ENCODE measurements at regions not wholly inside any gene's neighbourhood (a gene's known extent, or its start where the extent isn't known, plus 50 kb on each side); places are given as distances from the start of the nearest gene placed in this dataset.
A peak's percentile ranks its signal among the peaks of the same experiment; 100 is the strongest.
"Not testable (repeated sequence)": the region's sequence is repeated elsewhere in the genome, so short reads cannot be mapped to it uniquely, and the experiment has no call there.

DNA sequence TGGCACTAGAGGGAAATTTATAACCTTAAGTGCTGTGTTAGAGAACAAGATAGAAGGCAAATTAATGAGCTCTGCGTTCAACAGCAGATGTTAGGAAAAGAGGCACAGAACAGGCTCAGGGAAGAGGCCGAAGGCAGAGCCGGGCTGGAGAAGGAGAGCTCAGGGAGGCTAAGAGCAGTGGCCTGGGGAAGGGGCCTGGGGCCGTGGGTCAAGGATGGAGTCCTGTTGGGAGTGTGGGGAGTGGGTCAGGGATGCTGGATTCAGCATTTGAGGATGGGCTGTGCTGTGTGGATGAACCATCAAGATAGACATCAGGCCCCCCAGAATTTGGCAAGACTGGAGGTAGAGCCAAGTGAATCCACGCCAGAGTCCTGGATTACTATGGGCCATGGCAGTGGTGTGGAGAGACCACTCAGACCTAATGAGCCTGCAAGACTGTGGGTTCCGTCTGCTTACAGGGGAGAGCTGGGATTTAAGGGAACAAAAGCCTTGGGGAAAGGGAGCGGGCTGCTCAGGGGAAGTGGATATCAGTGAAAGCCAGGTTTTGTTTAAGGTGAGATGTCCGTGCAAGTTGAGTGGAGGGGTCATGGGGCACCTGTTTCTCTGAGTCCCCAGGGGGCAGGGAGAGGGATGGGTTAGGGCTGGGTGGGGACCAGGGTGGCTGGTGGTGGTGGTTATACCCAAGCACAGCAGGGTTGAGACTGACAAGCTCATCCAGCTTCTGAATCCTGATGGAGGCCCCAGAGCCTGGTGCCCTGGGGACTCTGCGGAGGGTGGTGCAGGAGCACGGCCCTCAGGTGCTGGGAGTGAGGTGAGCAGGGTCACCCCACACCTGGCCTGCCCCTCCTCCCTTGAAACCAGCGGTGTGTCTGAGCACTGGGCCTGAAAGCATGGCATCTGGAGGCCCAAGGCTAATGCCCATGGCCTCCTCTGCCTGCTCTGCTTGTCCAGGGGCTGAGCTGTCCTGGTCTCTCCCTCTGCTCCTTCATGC lies 101.7 kb downstream of the BMS1 start:
- no peak for DNase-seq

- DNase-seq = no peak
These were observed 103.1 kb downstream of the BMS1 start for GRCh38 chr10:42885491-42886270.

GRCh38 chr10:42887734-42888503 lies 105.3 kb downstream of the BMS1 start:
- DNase-seq = no peak

- DNase-seq = no peak
These were observed 106.0 kb downstream of the BMS1 start for GRCh38 chr10:42888504-42889095.

DNA sequence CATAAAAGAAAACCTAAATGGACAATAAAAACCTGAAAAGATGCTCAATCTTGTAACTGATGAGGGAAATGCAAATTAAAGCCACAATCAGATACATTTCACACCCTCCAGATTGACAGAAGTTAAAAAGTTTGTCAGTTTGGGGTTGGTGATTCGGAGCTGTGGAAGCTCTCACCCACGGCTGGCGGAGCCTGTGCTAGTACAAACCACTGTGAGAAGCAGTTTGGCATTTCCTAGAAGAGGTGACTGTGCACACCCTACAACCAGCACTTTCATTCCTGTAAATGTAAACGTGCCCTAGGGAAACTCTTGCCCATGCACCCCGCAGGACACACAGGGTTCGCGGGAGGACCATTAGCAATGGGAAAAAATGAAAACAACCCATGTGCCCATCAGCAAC lies 114.1 kb downstream of the BMS1 start:
- no peak for DNase-seq

DNA sequence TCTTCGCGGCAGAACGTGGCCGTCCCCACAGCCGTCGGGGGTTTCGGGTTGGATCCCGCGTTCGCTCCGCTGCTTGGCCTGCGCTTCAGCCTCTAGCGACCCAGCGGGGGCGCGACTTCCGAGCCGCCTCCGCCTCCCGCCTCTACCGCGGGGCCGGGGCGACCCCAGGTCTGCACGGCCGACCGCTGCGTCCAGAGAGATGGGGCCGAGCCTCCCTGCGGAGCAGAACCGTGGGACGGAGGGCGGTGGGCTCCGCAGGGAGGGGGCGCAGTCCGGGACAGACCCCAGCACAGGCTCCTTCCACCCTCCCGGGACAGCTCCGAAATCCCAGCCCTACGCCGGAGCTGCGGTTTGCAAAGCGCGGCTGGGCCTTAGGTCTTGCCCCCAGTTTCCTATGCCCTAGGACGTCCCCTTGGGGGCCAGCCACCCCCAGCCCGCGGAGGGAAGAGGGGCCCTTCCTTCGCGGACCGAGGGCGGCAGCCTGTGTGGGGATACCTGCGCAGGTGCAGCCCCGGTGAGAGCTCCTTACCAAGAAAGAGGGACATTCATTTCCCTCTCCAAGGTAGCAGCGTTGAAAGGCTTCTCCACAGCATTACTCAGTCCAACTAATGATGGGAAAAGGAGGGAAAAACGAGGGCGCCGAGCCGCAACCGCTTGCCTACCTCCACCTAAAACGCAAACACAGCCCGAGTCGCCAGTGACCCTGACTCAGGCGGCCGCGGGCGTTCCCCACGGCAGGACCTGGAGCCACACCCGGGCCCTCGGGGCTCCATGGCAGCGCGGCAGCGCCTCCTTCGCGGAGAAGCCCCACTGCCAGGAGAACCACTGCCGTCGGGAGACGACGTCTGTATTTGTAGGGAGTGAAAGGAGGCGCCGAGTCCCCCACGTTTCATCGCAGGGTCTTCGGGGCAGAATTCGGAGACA lies 115.7 kb downstream of the BMS1 start:
- no peak for DNase-seq

DNA sequence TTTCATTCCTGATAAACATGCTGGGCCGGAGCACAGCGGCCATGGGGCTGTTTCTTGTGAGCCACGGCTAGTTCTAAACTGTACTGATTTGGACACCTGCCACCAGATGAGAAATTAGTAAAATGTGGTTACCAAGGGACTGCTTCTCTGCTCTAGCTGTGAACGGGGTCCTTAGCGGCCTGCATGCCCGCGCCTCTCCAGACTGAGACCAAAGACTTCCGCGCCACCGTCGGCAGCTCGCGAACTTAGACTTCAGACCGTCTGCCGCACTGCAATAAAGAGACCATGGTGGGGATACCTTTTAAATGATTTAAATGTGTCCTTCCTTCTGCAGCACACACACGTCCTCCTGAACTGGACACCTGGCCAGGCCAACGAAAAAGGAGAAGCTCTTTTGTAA lies 116.4 kb downstream of the BMS1 start:
- no peak for DNase-seq

DNA sequence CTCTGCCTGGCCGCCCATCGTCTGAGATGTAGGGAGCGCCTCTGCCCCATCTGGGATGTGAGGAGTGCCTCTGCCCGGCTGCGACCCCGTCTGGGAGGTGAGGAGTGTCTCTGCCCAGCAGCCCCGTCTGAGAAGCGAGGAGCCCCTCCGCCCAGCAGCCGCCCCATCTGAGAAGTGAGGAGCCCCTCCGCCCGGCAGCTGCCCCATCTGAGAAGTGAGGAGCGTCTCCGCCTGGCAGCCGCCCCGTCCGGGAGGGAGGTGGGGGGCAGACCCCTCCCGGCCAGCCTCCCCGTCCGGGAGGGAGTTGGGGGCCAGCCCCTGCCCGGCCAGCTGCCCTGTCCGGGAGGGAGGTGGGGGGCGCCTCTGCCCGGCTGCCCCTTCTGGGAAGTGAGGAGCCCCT lies 117.8 kb downstream of the BMS1 start:
- not testable (repeated sequence) for DNase-seq

DNA sequence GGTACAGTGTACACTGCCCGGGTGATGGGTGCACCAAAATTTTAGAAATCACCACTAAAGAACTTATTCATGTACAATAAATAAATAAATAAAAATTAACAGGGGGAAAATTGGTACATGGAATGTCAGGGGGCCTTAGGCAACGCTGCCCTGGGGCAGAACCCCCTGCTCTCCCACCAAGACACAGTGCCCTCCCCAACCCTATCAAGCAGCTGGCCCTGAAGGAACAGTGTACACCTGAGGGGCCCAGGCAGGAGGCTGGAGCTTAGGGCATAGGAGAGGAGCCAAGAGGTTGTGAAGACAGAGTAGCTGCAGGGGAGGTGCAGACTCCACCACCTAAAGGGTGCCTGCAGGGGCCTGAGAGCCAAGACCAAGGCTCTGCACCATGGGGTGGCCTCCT lies 128.8 kb downstream of the BMS1 start:
- DNase-seq = no peak

GRCh38 chr10:42916974-42917373 lies 134.4 kb downstream of the BMS1 start:
- no peak for DNase-seq

DNA sequence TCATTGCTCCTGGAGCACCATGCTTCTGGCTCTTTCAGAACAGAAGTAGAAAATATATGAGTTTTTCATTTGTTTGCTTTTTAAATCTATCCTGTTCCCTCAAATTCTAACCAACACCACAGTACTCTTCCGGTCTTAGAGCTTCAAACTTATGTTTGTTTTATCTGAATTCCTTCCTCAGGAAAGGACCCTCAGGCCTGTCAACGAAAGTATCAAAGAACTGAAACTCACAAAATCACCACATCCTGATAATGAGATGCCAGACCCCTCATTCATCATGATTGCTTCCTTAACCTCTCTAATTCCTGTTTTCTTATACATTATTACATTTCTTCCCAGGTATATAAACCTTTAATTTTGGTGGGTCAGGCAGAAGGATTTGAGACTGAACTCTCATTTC lies 135.2 kb downstream of the BMS1 start:
- DNase-seq = no peak

DNA sequence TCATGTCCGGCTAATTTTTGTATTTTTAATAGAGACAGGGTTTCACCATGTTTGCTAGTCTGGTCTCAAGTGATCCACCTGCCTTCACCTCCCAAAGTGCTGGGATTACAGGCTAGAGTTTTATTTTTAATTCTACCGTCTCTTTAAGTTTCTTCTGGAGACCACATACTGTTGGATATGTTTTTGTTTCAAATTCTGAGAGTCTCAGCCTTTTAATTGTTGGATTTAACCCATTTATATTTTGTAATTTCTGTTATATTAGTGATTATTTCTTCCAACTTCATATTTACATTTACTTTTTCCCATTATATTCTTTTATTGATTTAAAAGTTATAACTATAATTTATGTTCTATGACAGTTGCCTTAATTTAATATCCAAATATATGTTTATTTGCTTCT lies 139.4 kb downstream of the BMS1 start:
- no peak for DNase-seq

DNA sequence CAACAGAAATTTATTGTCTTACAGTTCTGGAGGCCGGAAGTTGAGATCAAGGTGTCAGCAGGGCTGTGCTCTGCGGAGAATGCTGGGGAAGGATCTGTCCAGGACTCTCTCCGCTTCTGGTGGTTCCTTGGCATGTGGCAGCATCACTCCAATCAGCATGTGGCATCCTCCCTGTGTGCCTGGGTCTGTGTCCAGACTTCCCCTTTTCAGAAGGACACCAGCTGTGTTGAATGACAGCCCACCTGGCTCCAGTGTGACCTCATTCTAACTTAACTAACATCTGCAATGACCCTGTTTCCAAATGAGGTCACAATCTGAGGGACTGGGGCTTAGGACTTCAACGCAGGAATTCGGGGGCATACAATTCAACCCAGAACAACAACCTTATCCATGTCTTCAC lies 141.9 kb downstream of the BMS1 start:
- no peak for DNase-seq

DNA sequence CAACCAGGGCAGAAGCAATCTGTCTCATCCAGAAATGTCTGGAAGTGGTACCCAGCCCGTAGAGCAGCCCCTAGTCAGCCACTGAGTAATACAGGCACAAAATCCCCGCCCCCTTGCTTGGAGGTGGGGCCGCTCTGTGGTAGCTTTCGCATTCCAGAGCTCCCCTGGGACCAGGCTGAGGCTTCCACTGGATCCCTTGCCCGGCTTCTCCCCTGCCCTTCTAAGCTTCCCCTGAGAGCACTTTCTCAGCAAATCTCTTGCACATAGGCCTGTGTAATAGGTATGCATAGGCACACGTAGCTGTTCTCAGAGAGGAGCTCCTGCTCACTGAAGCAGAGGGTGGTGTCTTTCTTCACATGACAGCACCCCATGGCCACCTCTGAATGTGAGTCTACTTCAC lies 144.2 kb downstream of the BMS1 start:
- no peak for DNase-seq

DNA sequence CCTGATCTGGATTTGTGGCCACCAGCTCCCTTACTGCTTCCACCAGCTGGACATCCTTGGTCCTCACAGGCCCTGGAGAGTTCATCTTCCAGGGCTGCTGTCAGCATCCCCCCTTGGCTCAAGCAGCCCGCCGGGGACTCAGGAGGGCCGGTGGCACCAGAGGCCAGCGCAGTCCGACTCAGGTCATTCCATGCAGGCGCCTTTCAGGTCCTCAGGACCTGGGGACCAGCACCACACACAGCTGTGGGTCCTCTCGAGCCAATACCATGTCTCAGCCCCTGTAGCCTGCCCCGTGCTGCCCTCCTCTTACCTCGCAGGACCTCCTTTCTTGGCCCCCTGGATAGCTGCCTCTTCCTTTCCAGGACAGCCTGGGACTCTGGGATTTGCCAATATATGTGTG lies 145.5 kb downstream of the BMS1 start:
- no peak for DNase-seq

- no peak for DNase-seq
These were observed 146.6 kb downstream of the BMS1 start for GRCh38 chr10:42929236-42929635.

DNA sequence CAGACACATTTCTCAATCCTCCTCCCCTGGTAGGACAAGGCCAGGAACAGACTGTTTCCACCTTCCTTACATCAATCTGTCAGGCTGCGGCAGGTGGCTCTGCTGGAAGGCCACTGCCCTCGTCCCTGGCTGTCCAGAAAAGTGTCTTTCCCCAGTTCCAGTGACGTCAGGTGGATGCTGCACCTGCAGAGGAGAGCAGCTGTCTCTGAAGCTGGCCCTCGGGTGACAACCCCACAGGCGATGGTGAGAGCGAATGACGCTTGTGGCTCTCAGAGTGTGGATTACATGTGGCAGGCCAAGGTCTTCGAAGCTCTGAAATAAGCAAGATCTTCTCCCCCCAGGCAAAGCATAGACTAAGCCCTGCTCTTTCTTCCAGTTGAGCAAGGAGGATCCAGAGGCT lies 146.9 kb upstream of the RET start:
- no peak for DNase-seq

DNA sequence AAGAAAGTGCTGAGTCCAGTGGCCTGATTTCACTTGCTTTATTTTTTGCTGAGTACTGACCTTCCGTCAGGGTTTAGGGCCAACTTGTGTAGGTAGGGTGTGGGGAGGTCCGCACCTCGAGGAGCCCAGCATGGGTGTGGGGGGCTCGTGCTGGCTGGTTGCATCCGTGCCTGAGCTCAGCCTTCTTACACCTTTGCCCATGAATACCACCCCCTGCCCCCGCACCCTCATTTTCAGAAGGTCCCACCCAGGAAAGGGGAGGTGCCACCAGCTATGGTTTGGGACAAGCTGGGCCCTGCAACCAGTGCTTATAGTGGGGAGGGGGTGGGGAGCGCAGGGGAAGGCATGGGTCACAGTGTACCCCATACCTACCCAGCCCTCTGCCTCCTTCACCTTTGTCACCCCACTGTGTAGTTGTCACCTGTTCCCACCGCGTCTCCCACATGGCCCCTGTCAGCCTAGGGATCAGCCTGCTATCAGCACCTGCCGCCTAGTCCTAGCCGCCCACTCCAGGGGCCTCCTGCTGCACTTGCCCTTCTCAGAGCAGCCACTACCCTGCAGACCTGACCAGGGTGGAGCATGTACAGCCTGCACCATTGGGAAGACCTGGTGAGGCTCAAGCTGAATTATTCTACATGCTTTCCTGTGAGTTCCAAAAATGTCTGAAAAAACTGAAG lies 146.2 kb upstream of the RET start:
- no peak for DNase-seq

DNA sequence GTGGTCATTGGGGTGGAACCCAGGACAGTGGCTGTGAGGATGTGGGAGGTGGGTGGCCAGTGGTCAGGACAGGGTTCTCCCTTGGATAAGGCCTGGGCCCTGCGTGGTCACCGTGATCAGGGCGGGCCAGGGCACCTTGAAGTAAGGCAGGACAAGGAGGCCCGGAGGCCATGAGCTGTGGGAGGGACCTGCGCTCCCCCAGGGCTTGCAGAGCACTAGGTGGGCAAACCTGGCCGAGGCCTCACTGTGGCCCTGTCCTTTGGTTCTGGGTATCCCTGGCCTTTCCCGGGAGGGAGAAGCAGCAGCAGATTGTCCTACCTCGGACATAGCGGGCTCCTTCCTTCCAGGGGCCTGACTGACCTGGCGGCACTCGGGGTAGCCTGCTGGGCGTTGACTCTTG lies 144.8 kb upstream of the RET start:
- DNase-seq = no peak

DNA sequence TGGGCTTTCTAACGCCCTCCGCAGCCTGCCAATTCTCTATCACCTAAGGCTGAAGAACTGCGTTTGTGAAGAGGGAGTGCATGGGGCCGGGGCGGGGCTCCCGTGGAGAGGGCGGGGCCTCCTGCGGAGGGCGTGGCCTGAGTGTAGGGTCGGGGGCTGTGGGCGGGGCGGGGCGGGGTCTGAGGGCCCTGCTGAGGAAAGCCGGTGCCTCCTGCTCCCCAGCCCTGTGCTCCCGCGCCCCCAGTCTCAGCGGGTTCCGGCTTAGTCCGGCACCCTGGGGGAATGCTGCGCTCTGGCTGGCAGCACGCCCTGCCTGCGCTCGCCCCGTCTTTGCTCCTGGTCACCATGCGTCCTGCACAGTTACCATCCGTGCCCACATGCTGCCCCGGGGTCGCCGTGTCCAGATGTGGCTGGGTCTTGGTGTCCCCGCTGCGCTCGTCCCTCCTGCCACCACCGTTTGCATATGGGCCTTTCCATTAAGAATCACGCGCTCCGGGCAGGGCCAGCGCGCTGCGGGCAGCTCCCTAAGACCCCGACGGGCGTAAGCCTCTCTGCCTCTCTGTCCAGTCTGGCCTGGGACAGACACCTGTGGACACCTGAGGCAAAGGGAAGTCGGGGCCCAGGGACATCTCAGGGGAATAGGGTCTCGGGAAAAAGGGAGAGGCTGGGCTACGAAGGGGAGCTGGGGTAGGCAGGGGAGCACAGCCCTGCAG lies 144.0 kb upstream of the RET start:
- DNase-seq = peak; percentile 75

Data from effector CD8-positive, alpha-beta T cell (primary cell).